B cell (primary cell): ENCODE measurements at regions not wholly inside any gene's neighbourhood (a gene's known extent, or its start where the extent isn't known, plus 50 kb on each side); places are given as distances from the start of the nearest gene placed in this dataset.

Source experiments
- CTCF ChIP-seq: fragments of 200-600 bp; IDR thresholded peaks from one replicate; pipeline ENCODE4 v1.8.0; 2022; ENCODE audit warnings: antibody characterized with exemption, mild to moderate bottlenecking
- EZH2 ChIP-seq: IDR thresholded peaks from 2 replicates; pipeline ENCODE4 v1.6.1; 2012; ENCODE audit warnings: borderline replicate concordance, low read depth, mild to moderate bottlenecking, moderate library complexity, low read length; ENCODE audit not compliant: insufficient read depth, poor library complexity, severe bottlenecking

- no peak for TF ChIP-seq CTCF
- TF ChIP-seq EZH2 = no peak
These were observed 274.6 kb downstream of the BUD13 start for GRCh38 chr11:116498161-116498560.
